Dendritic cell treated with granulocyte-macrophage colony-stimulating factor and Interleukin-4, amounts not matched to agents 40 ng/mL and 50 ng/mL, for 4 days (primary cell): ENCODE measurements at regions not wholly inside any gene's neighbourhood (a gene's known extent, or its start where the extent isn't known, plus 50 kb on each side); places are given as distances from the start of the nearest gene placed in this dataset.

Source experiments
- H3K27ac Mint-ChIP-seq: one replicate; pipeline ENCODE4 v1.8.0; 2022; ENCODE audit warnings: mild to moderate bottlenecking, mixed read lengths
- H3K27me3 Mint-ChIP-seq: one replicate; pipeline ENCODE4 v1.8.0; 2022; ENCODE audit warnings: mild to moderate bottlenecking, mixed read lengths
- H3K36me3 Mint-ChIP-seq: one replicate; pipeline ENCODE4 v1.8.0; 2022; ENCODE audit warnings: low read depth, mixed read lengths
- H3K4me1 Mint-ChIP-seq: one replicate; pipeline ENCODE4 v1.8.0; 2022; ENCODE audit warnings: low read depth, mixed read lengths
- H3K4me3 Mint-ChIP-seq: one replicate; pipeline ENCODE4 v1.8.0; 2022; ENCODE audit warnings: mild to moderate bottlenecking, moderate library complexity, mixed read lengths
- H3K9me3 Mint-ChIP-seq: one replicate; pipeline ENCODE4 v1.8.0; 2022; ENCODE audit warnings: mixed read lengths
- intact Hi-C: fragments of 100-400 bp; cut with micrococcal nuclease; formaldehyde crosslinking; loops from one replicate; pipeline ENCODE4 v1.15.0; 2022

GRCh38 chr6:95487817-95488216 lies 89.5 kb upstream of the MANEA start:
- Mint-ChIP-seq H3K4me3 (no peak overlapping the region), H3K4me1 (no peaks in the 10 kb centered on the region), H3K27ac (no peak overlapping the region), H3K9me3 (no peaks in the 10 kb centered on the region), H3K36me3 (no peaks in the 10 kb centered on the region), H3K27me3 (no peaks in the 10 kb centered on the region)
- intact Hi-C loops, result no loop called here

- no peaks in the 10 kb centered on the region for H3K27me3 Mint-ChIP-seq
- no peak overlapping the region for H3K27ac Mint-ChIP-seq
- intact Hi-C loops, result no loop called here
- no peak overlapping the region for H3K4me3 Mint-ChIP-seq
- H3K4me1 Mint-ChIP-seq, result no peaks in the 10 kb centered on the region
- H3K9me3 Mint-ChIP-seq, result no peaks in the 10 kb centered on the region
- H3K36me3 Mint-ChIP-seq, result no peaks in the 10 kb centered on the region
Observed at GRCh38 chr6:95489185-95489863, 88.0 kb upstream of the MANEA start.

DNA sequence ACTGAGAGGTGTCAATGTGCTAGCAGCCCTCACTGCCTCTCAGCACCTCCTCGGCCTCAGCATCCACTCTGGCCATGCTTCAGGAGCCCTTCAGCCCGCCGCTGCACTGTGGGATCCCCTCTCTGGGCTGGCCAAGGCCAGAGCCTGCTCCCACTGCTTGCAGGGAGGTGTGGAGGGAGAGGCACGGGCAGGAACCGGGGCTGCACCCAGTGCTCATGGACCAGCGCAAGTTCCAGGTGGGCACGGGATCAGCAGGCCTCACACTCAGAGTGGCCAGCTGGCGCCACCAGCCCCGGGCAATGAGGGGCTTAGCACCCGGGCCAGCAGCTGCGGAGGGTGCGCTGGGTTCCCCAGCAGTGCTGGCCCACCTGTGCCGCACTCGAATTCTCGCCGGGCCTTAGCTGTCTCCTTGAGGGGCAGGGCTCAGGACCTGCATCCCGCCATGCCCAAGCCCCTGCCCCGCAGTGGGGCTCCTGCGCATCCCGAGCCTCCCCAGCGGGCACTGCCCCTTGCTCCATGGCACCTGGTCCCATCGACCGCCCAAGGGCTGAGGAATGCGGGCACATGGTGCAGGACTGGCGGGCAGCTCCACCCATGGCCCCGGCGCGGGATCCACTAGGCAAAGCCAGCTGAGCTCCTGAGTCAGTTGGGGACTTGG lies 80.4 kb upstream of the MANEA start:
- no peaks in the 10 kb centered on the region for H3K36me3 Mint-ChIP-seq
- H3K27ac Mint-ChIP-seq, result no peak overlapping the region
- H3K4me1 Mint-ChIP-seq, result no peaks in the 10 kb centered on the region
- no peak overlapping the region for H3K4me3 Mint-ChIP-seq
- no peaks in the 10 kb centered on the region for H3K27me3 Mint-ChIP-seq
- H3K9me3 Mint-ChIP-seq, result peaks cover 10% of the 10 kb centered on the region
- intact Hi-C loops, result no loop called here

GRCh38 chr6:95501032-95501904 lies 76.1 kb upstream of the MANEA start:
- peaks cover 24% of the 10 kb centered on the region for H3K9me3 Mint-ChIP-seq
- H3K36me3 Mint-ChIP-seq, result no peaks in the 10 kb centered on the region
- intact Hi-C loops, result no loop called here
- no peaks in the 10 kb centered on the region for H3K27me3 Mint-ChIP-seq
- H3K27ac Mint-ChIP-seq, result no peak overlapping the region
- H3K4me1 Mint-ChIP-seq, result no peaks in the 10 kb centered on the region
- H3K4me3 Mint-ChIP-seq, result no peak overlapping the region

GRCh38 chr6:95503568-95503967 lies 73.8 kb upstream of the MANEA start:
- Mint-ChIP-seq H3K27me3 (no peaks in the 10 kb centered on the region), H3K4me1 (no peaks in the 10 kb centered on the region), H3K36me3 (no peaks in the 10 kb centered on the region), H3K4me3 (no peak overlapping the region), H3K9me3 (peaks cover 14% of the 10 kb centered on the region), H3K27ac (no peak overlapping the region)
- intact Hi-C loops, result no loop called here

GRCh38 chr6:95511404-95511803 lies 65.9 kb upstream of the MANEA start:
- H3K27ac Mint-ChIP-seq, result no peak overlapping the region
- no peaks in the 10 kb centered on the region for H3K4me1 Mint-ChIP-seq
- no peaks in the 10 kb centered on the region for H3K9me3 Mint-ChIP-seq
- no peaks in the 10 kb centered on the region for H3K36me3 Mint-ChIP-seq
- intact Hi-C loops, result no loop called here
- H3K27me3 Mint-ChIP-seq, result no peaks in the 10 kb centered on the region
- H3K4me3 Mint-ChIP-seq, result no peak overlapping the region

- no peaks in the 10 kb centered on the region for H3K27me3 Mint-ChIP-seq
- H3K4me3 Mint-ChIP-seq, result no peak overlapping the region
- no peak overlapping the region for H3K27ac Mint-ChIP-seq
- no peaks in the 10 kb centered on the region for H3K4me1 Mint-ChIP-seq
- H3K36me3 Mint-ChIP-seq, result no peaks in the 10 kb centered on the region
- H3K9me3 Mint-ChIP-seq, result peaks cover 9% of the 10 kb centered on the region
- intact Hi-C loops, result no loop called here
Observed at GRCh38 chr6:95515975-95516374, 61.4 kb upstream of the MANEA start.

GRCh38 chr6:95517004-95517403 lies 60.3 kb upstream of the MANEA start:
- no peak overlapping the region for H3K4me3 Mint-ChIP-seq

DNA sequence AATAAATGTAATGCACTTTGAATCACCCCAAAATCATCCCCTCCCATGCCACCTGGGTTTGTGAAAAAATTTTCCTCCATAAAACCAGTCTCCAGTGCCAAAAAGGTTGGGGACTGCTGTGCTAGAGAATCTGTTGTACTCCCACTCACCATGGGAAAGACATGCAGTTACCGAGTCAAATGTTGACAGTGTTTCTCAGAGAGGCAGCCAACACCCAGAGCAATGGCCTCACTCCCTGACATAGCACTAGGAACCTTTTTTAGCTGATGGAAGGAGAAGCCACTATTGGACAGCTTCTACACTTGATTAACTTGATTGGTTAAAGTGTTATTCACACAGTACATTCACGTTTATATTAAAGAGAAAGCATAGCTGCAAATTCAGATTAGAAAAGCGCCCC lies 59.8 kb upstream of the MANEA start:
- Mint-ChIP-seq H3K4me3 (no peak overlapping the region), H3K27me3 (no peaks in the 10 kb centered on the region), H3K36me3 (no peaks in the 10 kb centered on the region), H3K9me3 (peaks cover 9% of the 10 kb centered on the region), H3K27ac (no peak overlapping the region), H3K4me1 (no peaks in the 10 kb centered on the region)
- intact Hi-C loops, result no loop called here

More at GRCh38 chr6:95517004-95517403, 60.3 kb upstream of the MANEA start:
- Mint-ChIP-seq H3K9me3 (peaks cover 9% of the 10 kb centered on the region), H3K36me3 (no peaks in the 10 kb centered on the region), H3K27me3 (no peaks in the 10 kb centered on the region), H3K27ac (no peak overlapping the region), H3K4me1 (no peaks in the 10 kb centered on the region)
- intact Hi-C loops, result no loop called here

DNA sequence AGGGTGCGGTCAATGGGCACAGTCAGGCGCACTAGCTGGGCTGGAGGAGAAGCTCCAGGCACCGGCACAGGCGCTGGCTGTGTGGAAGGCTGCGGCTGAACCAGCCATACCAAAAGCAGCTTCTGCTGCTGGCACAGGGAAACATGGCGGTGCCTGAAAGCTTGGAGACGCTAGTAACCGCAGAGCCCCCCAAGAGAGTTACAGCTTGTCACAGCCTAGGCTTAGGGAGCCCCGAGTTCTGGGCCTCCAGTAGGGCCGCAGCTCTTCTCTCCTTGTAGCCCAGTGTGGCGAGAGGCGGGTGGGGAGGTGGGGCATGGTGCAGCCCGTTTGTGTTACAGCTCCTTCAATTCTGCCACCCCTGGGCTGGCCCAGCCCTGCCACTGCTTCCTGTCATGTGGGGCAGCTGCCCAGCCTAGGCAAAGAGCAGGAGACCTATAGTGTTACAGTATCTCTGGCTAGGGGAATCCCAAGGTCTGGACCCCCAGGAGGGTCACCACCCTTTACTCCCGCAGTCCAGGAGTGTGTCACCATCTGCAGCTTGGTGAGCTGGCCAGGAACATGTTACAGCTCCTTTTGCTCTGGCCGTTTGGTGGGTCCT lies 58.6 kb upstream of the MANEA start:
- Mint-ChIP-seq H3K4me3 (no peak overlapping the region), H3K4me1 (no peaks in the 10 kb centered on the region), H3K36me3 (no peaks in the 10 kb centered on the region), H3K27ac (no peak overlapping the region), H3K9me3 (peaks cover 9% of the 10 kb centered on the region), H3K27me3 (no peaks in the 10 kb centered on the region)
- intact Hi-C loops, result no loop called here

GRCh38 chr6:95519228-95520037 lies 57.9 kb upstream of the MANEA start:
- no peak overlapping the region for H3K27ac Mint-ChIP-seq
- H3K36me3 Mint-ChIP-seq, result no peaks in the 10 kb centered on the region
- no peaks in the 10 kb centered on the region for H3K27me3 Mint-ChIP-seq
- H3K4me3 Mint-ChIP-seq, result no peak overlapping the region
- peaks cover 9% of the 10 kb centered on the region for H3K9me3 Mint-ChIP-seq
- H3K4me1 Mint-ChIP-seq, result no peaks in the 10 kb centered on the region
- intact Hi-C loops, result no loop called here

DNA sequence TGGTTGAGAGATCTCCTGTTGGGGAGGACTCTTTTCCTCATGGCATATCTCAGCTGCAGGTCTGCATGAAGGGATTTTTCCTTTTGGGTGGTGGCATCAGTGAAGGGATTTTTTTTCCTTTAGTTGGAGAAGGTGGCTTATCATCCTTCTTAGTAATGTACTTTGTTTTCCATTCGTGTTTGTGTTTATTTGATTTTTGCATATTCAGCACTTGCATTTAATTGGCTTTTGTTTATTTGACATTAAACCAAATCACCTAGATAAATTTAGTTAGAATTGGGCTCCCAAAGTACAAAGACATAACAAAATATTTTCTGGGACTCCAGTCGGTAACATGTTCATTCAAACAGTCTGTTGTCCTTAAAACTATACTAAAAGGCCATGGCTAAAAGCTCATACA lies 56.2 kb upstream of the MANEA start:
- intact Hi-C loops, result no loop called here
- Mint-ChIP-seq H3K27me3 (no peaks in the 10 kb centered on the region), H3K36me3 (no peaks in the 10 kb centered on the region)

More for the DNA sequence above, 56.2 kb upstream of the MANEA start:
- Mint-ChIP-seq H3K27ac (no peak overlapping the region), H3K4me3 (no peak overlapping the region), H3K9me3 (peaks cover 9% of the 10 kb centered on the region), H3K4me1 (no peaks in the 10 kb centered on the region)
